DOHH2 (cell line): ENCODE measurements at regions not wholly inside any gene's neighbourhood (a gene's known extent, or its start where the extent isn't known, plus 50 kb on each side); places are given as distances from the start of the nearest gene placed in this dataset.

Experiments used
- H3F3A ChIP-seq: fragments of 200-600 bp; sonication (generic), shearing (Covaris generic); 2 replicates; pipeline ENCODE4 v1.6.0; 2016; ENCODE audit warnings: antibody characterized with exemption, mild to moderate bottlenecking; ENCODE audit not compliant: control insufficient read depth, insufficient read depth
- H3K27ac ChIP-seq: fragments of 200-600 bp; sonication (generic); 2 replicates; pipeline ENCODE4 v1.5.1; 2014; ENCODE audit warnings: low read depth, mild to moderate bottlenecking, low read length, moderate library complexity
- H3K27me3 ChIP-seq: fragments of 200-600 bp; sonication (generic); 2 replicates; pipeline ENCODE4 v1.6.1; 2014; ENCODE audit warnings: mild to moderate bottlenecking, low read length, mixed read lengths; ENCODE audit not compliant: control insufficient read depth
- H3K36me3 ChIP-seq: fragments of 200-600 bp; sonication (generic); 2 replicates; pipeline ENCODE4 v1.6.1; 2014; ENCODE audit warnings: mild to moderate bottlenecking, low read length, moderate library complexity, mixed read lengths; ENCODE audit not compliant: control insufficient read depth
- H3K4me1 ChIP-seq: fragments of 200-600 bp; sonication (generic); 2 replicates; pipeline ENCODE4 v1.6.1; 2014; ENCODE audit warnings: mild to moderate bottlenecking, low read length, mixed read lengths; ENCODE audit not compliant: control insufficient read depth
- H3K4me2 ChIP-seq: fragments of 200-600 bp; sonication (generic); 2 replicates; pipeline ENCODE4 v1.6.0; 2014; ENCODE audit warnings: mild to moderate bottlenecking, low read length, moderate library complexity
- H3K4me3 ChIP-seq: fragments of 200-600 bp; sonication (generic); 2 replicates; pipeline ENCODE4 v1.5.1; 2014; ENCODE audit warnings: mild to moderate bottlenecking, low read length, mixed read lengths
- H3K79me2 ChIP-seq: fragments of 200-600 bp; sonication (generic); 2 replicates; pipeline ENCODE4 v1.6.1; 2014; ENCODE audit warnings: mild to moderate bottlenecking, low read length, mixed read lengths; ENCODE audit not compliant: control insufficient read depth
- H3K9me2 ChIP-seq: fragments of 200-600 bp; sonication (generic); replicated peaks from 2 replicates; pipeline ENCODE4 v1.6.1; 2014; ENCODE audit warnings: mild to moderate bottlenecking, low read length, mixed read lengths; ENCODE audit not compliant: control insufficient read depth
- H3K9me3 ChIP-seq: fragments of 200-600 bp; sonication (generic); 2 replicates; pipeline ENCODE4 v1.6.1; 2014; ENCODE audit warnings: antibody characterized with exemption, low read length, mixed read lengths; ENCODE audit not compliant: control insufficient read depth, insufficient read depth
- H4K20me1 ChIP-seq: fragments of 200-600 bp; sonication (generic); 2 replicates; pipeline ENCODE4 v1.6.0; 2014; ENCODE audit warnings: low read depth, mild to moderate bottlenecking, antibody characterized with exemption, low read length, moderate library complexity; ENCODE audit not compliant: control insufficient read depth, insufficient read depth
- EZH2phosphoT487 ChIP-seq: fragments of 200-600 bp; sonication (generic); IDR thresholded peaks from 2 replicates; pipeline ENCODE4 v1.6.1; 2017; ENCODE audit warnings: borderline replicate concordance, mild to moderate bottlenecking, antibody characterized with exemption, low read length, moderate library complexity, mixed read lengths
- TF ChIP-seq, protein P1 (sequence below): fragments of 200-600 bp; sonication (generic); IDR thresholded peaks from one replicate; pipeline ENCODE4 v1.5.1; 2014; ENCODE audit warnings: antibody characterized with exemption, mild to moderate bottlenecking, low read depth, low read length; ENCODE audit not compliant: poor library complexity, severe bottlenecking

DNA sequence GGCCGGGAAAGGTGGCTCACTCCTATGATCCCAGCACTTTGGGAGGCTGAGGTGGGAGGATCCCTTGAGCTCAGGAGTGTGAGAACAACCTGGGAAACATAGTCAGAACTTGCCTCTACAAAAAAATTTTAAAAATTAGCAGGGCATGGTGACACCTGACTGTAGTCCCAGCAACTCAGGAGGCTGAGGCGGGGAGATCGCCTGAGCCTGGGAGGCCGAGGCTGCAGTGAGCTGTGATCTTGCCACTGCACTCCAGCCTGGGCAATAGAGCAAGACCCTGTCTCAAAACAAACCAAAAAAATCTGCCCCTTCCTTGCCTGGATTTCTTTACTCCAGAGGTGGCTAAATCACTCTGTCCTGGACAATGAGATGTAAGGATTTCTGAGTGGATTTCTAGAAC lies 197.7 kb downstream of the NRP2 start:
- Histone ChIP-seq H3K9me3 (no peaks in the 10 kb centered on the region), H3K4me2 (no peak overlapping the region), H3K79me2 (no peaks in the 10 kb centered on the region), H4K20me1 (no peaks in the 10 kb centered on the region), H3F3A (no peaks in the 10 kb centered on the region), H3K4me3 (no peak overlapping the region), H3K36me3 (no peaks in the 10 kb centered on the region), H3K27ac (no peak overlapping the region), H3K27me3 (no peaks in the 10 kb centered on the region), H3K4me1 (no peaks in the 10 kb centered on the region), H3K9me2 (no peaks in the 10 kb centered on the region)
- TF ChIP-seq, protein P1, sequence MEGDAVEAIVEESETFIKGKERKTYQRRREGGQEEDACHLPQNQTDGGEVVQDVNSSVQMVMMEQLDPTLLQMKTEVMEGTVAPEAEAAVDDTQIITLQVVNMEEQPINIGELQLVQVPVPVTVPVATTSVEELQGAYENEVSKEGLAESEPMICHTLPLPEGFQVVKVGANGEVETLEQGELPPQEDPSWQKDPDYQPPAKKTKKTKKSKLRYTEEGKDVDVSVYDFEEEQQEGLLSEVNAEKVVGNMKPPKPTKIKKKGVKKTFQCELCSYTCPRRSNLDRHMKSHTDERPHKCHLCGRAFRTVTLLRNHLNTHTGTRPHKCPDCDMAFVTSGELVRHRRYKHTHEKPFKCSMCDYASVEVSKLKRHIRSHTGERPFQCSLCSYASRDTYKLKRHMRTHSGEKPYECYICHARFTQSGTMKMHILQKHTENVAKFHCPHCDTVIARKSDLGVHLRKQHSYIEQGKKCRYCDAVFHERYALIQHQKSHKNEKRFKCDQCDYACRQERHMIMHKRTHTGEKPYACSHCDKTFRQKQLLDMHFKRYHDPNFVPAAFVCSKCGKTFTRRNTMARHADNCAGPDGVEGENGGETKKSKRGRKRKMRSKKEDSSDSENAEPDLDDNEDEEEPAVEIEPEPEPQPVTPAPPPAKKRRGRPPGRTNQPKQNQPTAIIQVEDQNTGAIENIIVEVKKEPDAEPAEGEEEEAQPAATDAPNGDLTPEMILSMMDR: no peak
- no peak for TF ChIP-seq EZH2phosphoT487

DNA sequence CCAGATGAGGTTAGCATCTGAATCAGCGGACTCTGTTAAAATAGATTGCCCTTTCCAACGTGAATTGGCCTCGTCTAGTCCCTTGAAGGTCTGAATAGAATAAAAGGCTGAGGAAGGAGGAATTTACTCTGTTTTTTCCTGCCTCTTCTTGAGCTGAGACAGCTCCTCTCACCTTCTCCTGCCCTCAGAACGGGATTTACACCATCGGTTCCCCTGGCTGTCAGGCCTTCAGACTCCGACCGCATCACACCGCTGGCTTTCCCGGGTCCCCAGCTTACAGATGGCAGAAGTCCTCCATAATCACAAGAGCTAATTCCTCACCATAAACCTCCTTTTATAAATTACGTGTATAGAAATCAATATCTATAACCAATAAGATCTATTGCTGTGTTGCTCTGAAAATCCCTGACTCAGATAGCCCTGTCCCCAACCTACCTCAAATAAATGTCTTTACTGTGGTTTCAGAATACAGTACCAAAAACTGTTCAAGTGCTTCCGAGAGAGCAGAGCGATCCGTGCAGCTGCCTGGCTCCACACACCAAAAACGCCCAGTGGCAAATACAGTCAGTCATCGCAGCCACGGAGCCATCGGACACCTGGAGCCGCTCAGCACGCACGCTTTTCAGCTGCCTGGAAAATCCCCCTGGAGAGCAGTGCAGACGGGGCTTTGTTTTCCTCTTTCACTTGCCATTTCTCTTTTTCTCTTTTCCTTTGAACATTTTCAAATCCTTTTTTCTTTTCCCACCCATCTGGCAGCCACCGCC lies 196.9 kb downstream of the NRP2 start:
- no peaks in the 10 kb centered on the region for H3F3A ChIP-seq
- no peaks in the 10 kb centered on the region for H3K4me1 ChIP-seq
- no peaks in the 10 kb centered on the region for H3K36me3 ChIP-seq
- H3K4me2 ChIP-seq: no peak overlapping the region
- no peaks in the 10 kb centered on the region for H4K20me1 ChIP-seq
- H3K79me2 ChIP-seq: no peaks in the 10 kb centered on the region
- no peaks in the 10 kb centered on the region for H3K9me3 ChIP-seq
- H3K27ac ChIP-seq: no peak overlapping the region
- H3K9me2 ChIP-seq: no peaks in the 10 kb centered on the region
- no peak for TF ChIP-seq EZH2phosphoT487
- TF ChIP-seq, protein P1: no peak
- H3K27me3 ChIP-seq: no peaks in the 10 kb centered on the region
- no peak overlapping the region for H3K4me3 ChIP-seq

DNA sequence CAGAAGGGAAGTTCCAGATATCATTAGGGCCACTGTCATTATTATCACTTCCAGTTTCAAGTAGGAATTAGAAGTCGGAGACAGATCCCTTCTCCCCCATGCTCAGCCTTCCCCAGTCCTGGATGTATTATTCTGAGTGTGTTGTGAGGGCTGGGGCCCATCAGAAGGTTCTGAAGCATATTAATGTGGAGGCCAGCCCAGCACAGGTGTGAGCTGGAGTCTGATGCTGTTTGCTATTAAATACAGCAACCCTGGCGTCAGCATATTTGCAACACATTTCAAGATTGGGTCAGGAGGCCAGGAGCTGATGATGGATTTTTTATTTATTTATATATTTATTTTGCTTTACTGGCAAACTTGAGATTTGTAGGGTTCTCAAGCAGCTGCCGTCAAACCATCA lies 195.2 kb downstream of the NRP2 start:
- Histone ChIP-seq H3K36me3 (no peaks in the 10 kb centered on the region), H3K79me2 (no peaks in the 10 kb centered on the region), H4K20me1 (no peaks in the 10 kb centered on the region), H3K4me1 (no peaks in the 10 kb centered on the region), H3K9me3 (no peaks in the 10 kb centered on the region), H3F3A (no peaks in the 10 kb centered on the region), H3K9me2 (no peaks in the 10 kb centered on the region), H3K27me3 (no peaks in the 10 kb centered on the region), H3K27ac (no peak overlapping the region), H3K4me3 (no peak overlapping the region), H3K4me2 (no peak overlapping the region)
- TF ChIP-seq EZH2phosphoT487: no peak
- TF ChIP-seq, protein P1: no peak
